ENCODE measurements at regions not wholly inside any gene's neighbourhood (a gene's known extent, or its start where the extent isn't known, plus 50 kb on each side); places are given as distances from the start of the nearest gene placed in this dataset.

DNA sequence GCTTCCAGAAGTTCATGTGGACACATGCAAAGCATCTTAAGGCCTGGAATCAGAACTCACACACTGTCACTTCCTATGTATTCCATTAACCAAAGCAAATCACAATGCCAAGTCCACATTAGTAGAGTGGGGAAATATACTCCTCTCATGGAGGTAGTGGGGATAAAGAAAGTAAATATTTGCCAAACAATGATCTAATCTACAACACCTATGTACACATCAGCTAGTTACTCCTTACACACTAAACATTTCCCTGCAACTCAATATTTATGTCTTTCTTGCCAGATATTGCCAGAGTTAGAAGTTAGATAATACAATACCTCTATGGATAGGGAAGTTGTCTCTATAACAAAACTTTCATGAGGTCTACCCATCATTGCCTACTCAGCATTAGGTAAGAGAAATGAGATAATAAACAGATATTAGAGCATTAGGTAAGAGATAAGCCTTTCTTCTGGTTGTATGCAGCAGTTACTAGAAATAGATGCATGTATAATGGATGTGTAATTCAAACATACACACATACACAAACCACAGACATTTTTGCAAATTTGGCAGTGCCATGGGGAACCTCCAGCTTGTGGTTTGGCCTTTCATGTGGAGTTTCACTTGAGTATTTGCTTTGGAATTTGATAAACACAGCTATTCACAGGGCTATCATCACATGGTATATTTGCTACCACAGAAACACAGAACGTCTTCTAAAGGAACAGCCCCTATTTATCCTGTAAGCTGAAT lies 196.5 kb downstream of the TLE1 start:
- no peak overlapping the region for H3K4me3 ChIP-seq (ENCODE audit: low read depth, low read length)
- DNase-seq (ENCODE audit: low read depth), result no peak
- TF ChIP-seq CTCF (IDR thresholded peaks at IDR 0.05; ENCODE audit: low read depth, low read length, missing control alignments), result no peak

DNA sequence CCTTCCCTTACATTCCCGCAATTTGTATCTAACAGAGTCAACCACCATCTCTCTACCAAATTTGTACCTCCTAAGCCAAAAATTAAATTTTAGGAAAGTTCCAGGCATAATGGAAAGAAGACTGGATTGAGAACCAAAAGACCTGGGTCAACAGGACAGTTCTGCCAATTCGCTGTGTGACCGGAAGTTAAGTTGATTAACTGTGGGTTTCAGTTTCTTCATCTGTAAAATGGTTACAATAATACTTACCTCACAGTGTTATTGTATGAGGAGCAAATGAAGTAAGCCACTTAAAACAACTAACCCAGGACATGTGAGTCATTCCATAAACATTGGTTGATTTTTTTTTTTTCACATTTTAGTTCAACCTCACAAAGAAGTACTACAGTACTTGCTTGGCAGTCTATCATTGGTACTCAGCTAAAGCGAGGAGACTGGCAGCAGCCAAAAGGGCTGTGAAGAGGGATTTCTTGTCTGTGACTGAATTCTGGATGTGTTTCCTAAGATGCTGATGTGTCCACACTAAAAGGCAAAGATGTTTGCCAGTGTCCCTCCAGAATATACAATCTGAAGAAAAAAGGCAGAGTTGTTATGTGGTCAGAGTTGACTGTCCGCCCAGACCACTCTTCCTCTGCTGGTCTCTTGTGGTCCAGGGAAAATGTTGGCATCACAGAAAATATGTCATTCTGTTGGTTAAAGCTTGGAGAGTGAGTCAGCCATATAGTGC lies 198.6 kb downstream of the TLE1 start:
- no peak for TF ChIP-seq CTCF (IDR thresholded peaks at IDR 0.05; ENCODE audit: low read depth, low read length, missing control alignments)
- no peak overlapping the region for H3K4me3 ChIP-seq (ENCODE audit: low read depth, low read length)
- no peak for DNase-seq (ENCODE audit: low read depth)

GRCh38 chr9:81489046-81489445 lies 200.3 kb downstream of the TLE1 start:
- H3K4me3 ChIP-seq (ENCODE audit: low read depth, low read length), result no peak overlapping the region
- no peak for TF ChIP-seq CTCF (IDR thresholded peaks at IDR 0.05; ENCODE audit: low read depth, low read length, missing control alignments)
- no peak for DNase-seq (ENCODE audit: low read depth)

DNA sequence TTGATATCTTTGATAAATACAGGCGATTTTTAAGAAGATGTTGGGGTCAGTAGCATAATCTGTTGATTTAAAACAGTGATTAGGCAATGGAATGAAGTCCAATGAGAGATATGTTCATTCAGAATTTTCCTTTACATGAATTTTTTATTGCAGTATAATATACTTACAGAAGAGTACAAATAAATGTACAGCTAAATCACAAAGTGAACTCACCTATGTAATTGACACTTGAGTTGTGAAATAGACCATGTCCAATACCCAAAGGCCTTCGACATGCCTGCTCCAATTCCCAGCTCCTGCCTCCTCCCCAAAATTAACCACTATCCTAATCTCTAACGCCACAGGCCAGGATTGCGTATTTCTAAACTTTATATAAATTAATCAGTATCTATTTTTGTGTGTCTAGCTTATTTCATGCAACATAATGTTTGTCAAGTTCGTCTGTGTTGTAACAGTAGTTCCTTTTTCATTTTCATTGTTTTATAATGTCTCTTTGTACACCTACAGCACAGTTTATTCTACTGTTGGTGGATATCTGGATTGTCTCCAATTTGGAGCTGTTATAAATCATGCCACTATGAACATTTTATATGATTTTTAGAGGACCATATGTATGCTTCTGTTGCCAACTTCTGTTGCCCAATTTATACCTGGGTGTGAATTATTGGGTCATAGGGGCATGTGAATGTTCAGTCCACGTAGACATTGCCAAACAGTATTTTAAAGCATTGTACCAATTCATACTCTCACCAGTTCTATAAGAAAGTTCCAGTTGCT lies 208.3 kb downstream of the TLE1 start:
- no peak overlapping the region for H3K4me3 ChIP-seq (ENCODE audit: low read depth, low read length)
- no peak for DNase-seq (ENCODE audit: low read depth)
- no peak for TF ChIP-seq CTCF (IDR thresholded peaks at IDR 0.05; ENCODE audit: low read depth, low read length, missing control alignments)

GRCh38 chr9:81479573-81479972 lies 209.8 kb downstream of the TLE1 start:
- H3K4me3 ChIP-seq (ENCODE audit: low read depth, low read length), result no peak overlapping the region
- no peak for TF ChIP-seq CTCF (IDR thresholded peaks at IDR 0.05; ENCODE audit: low read depth, low read length, missing control alignments)
- no peak for DNase-seq (ENCODE audit: low read depth)

DNA sequence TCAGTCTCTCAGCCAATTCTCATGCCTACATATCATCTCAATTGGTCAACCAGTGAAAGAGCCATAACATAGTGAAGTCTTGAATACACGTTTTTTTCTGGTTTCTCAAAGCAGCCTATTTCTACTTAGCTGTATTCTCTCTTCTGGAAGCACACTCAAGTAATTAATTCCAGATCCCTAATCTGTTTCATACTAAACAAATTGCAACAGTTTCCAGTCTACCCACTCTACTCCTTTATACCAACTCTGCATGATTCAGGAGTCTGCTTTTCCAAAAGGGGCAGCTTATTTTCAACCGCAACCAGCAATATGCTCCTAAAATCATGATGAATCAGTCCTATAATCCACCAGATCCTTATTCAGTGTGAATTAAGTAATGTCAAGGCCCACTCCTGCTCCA lies 211.7 kb downstream of the TLE1 start:
- no peak for TF ChIP-seq CTCF (IDR thresholded peaks at IDR 0.05; ENCODE audit: low read depth, low read length, missing control alignments)
- no peak overlapping the region for H3K4me3 ChIP-seq (ENCODE audit: low read depth, low read length)
- DNase-seq (ENCODE audit: low read depth), result no peak
